ENCODE measurements at regions not wholly inside any gene's neighbourhood (a gene's known extent, or its start where the extent isn't known, plus 50 kb on each side); places are given as distances from the start of the nearest gene placed in this dataset.

- no peak for DNase-seq
These were observed 737.8 kb upstream of the NRSN1 start for GRCh38 chr6:23388086-23388783.

DNA sequence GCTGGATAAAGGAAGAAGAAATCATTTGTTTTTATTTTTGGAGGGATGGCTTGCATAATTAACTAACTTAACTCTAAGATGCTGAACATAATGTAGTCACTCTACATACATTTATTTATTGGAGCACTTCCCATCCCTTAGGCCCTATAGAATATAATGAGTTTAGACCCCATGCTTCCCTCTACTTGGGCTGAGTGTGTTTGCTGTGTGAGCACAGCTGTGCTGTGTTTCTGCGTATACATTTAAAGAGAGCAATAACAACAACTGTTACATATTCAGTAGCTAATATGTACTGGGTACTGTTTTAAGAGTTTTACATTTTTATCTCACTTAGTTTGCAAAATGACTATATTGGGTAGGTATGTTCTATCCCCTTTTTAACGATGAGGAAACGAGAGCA, 736.6 kb upstream of the NRSN1 start:
- no peak for DNase-seq

DNA sequence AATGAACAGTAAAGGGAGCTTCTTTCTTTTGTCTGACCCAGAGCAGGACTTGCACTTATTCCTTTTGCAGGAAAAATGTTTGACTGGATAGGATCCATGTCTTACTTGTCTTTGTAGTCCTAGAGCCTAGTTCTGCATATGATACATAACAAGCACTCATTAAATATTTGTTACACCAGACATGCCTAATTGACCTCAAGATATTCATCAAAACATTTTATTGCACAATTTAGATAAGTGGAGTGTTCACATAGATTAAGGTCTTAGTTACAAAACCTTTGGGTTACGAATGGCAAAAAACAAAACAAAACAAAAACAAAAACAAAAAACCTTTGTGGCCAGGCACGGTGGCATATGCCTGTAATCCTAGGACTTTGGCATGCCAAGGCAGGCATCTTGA, 735.8 kb upstream of the NRSN1 start:
- no peak for DNase-seq

- no peak for DNase-seq
These were observed 731.3 kb upstream of the NRSN1 start for GRCh38 chr6:23394681-23395080.

DNA sequence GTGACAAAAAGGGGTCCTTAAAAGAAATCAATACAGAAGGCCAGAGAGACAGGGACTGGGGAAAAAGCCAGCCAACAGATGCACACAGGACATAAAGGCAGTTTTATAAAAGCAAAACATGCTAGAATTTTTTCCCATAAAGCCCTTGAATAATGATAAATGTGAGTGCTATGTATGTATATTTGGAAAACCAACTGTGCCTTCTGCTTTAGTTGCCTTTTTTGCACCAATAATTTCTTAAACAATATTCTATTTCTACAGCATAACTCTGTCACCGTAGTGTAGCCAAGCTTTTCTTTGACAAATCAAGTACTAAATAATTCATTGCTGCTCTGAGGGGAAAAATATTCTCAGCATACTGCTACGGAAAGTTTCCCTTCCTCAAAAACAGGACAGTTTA, 730.6 kb upstream of the NRSN1 start:
- no peak for DNase-seq

DNA sequence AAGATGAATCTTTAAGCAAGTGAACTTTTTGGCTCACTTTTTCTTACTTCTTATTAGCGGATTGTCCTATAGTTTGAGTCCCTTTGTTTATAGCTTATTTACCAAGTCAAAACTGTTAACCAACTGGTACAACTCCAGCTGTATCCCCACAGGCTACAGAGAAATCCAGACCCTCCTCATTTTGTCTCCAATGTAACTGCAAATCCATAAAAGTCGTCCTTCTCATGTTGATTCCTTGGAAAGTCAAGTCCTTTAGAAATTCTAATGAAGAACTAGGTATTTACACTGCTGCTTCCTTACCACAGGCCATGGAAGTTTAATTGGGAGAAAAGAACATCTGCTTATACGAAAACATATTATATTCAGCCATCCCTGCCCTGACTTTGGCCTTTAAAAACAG, 729.1 kb upstream of the NRSN1 start:
- DNase-seq: no peak

DNA sequence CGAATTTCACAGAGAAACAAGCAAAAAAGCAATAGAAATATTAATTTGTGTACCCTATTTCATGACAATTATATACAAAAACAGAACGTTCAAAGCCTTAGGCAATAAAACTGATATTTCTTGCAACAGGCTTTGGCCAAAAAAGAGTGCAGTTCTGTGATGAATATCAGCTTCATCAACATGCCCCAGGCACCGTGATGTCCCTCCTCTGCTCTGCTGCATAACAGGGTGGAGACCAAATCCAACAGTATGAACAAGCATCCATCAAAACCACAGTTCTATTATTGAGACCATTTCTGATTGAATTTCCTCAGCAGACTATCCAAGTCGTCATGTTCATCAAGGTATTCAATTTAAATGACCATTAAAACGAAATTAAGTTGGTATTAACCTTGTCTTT, 722.6 kb upstream of the NRSN1 start:
- no peak for DNase-seq

DNA sequence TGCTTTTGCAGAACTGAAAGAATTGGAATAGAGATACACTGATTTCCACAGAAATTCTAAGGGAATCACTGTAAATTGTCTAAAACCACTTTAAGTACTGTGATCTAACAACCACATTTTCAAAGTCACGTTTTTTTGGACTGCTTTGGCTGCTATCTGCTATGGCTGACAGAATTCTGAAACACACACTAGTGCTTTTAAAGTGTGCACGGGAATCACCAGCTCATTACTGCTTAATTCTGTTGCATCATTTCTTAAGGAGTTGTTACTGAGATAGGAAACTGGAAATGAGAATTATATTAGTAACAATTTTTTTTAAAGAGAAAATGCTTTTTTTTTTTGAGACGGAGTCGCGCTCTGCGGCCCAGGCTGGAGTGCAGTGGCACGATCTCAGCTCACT, 716.5 kb upstream of the NRSN1 start:
- DNase-seq: no peak

DNA sequence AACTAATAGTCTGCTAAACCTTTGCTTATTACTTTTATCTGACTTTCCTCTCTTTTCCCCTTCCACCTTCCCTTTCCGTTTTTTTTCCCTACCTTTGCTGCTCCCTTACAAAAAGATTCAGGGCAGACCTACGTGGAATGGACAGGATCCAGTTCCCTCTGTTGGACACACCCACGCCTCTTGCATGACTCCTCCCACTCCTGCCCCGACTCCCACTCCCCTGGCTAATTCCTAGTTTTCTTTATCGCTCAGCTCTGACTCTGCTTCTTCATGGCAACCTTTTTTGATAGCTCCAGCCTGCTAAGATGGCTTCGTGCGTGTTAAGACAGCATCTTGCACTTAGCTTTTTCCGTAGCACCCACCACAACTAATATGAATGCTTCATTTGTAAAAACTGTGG, 715.6 kb upstream of the NRSN1 start:
- DNase-seq: no peak

GRCh38 chr6:23412770-23413169, 713.2 kb upstream of the NRSN1 start:
- DNase-seq: no peak

GRCh38 chr6:23413327-23414050, 712.5 kb upstream of the NRSN1 start:
- no peak for DNase-seq

GRCh38 chr6:23414051-23414445, 712.0 kb upstream of the NRSN1 start:
- no peak for DNase-seq

GRCh38 chr6:23414922-23415321, 711.1 kb upstream of the NRSN1 start:
- DNase-seq: no peak

DNA sequence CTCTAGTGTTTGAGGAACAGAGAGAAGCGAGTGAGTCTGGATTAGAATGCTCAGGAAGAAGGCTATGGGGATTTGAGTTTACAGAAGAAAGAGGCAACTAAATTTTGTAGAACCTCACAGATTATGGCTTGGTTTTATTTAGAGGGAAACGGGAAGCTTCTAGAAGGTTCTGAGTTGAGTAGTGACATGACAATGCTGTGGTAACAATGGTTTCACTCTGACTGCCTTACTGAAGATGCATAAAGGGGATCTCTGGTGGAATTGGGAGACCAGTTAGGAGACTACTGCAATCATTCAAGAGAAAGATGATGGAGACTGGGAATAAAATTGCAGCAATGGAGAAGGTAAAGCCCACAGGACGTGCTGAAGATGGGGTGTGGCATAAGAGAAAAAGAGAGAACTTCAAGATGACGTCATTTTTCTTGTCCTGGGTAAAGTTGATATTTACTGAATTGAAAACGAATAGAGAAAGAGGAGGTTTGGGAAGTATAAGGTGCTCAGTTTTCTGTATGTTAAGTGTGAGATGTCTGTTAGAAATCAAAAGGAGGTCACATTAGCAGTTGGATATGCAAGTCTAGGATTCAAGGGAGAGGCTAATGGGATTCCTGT, 710.1 kb upstream of the NRSN1 start:
- no peak for DNase-seq

- no peak for DNase-seq
These were observed 708.9 kb upstream of the NRSN1 start for GRCh38 chr6:23417133-23417532.

GRCh38 chr6:23418095-23418494, 707.9 kb upstream of the NRSN1 start:
- DNase-seq: no peak

DNA sequence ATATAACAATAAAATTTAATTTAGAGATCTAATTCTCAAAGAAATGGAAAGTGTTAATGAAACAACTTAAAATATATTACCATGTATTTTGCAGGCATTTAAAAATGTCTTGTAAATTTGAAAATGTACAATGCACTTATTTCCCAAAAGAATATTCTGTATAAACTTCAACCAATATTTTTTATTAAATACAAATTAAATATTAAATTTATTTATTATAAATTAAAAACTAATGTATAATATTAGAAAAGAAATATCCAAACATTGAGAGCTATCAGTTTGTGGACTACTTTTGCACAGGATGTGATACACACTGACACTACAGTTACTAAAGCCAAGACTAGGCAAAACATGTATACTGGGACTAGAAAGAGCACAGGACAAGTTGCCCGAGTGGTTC, 707.0 kb upstream of the NRSN1 start:
- DNase-seq: no peak

DNA sequence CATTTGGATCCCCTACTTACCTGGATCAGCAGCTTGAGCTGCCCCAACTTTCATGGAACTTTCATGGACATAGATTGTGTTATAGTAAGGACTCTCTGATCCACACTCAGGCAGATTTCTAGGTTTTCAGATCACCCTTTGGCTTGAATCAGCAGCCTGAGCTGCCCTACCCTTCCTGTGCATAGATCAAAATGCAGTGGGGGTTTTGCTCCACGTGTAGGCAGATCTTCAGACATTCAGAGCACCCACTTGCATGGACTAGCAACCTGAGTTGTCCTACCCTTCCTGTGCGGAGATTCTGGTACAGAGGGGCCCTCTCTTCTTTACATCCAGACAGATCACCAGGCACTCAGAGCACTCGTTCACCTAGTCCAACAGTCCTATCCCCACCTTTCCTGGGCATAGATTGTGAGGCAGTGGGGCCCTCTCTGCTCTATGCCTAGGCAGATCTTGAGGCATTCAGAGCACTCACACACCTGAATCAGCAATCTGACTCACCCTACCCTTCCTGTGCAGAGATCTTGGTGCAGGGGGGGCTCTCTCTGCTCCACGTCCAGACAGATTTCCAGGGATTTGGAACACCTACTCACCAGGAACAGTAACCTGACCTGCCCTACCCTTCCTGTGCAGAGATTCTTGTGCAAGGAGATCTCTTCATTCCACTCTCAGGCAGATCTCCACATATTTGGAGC, 705.2 kb upstream of the NRSN1 start:
- DNase-seq: no peak

DNA sequence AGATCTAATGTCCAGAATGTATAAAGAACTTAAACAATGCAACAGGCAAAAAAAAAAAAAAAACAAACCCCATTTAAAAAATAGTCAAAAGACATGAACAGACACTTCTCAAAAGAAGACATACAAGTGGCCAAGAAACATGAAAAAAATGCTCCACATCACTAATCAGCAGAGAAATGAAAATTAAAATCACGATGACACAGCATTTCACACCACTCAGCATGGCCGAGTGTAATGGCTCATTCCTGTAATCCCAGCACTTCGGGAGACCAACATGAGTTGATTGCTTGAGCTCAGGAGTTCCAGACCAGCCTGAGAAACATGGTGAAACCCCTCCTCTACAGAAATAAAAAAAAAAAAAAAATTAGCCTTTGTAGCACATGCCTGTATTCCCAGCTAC, 701.4 kb upstream of the NRSN1 start:
- DNase-seq: no peak

DNA sequence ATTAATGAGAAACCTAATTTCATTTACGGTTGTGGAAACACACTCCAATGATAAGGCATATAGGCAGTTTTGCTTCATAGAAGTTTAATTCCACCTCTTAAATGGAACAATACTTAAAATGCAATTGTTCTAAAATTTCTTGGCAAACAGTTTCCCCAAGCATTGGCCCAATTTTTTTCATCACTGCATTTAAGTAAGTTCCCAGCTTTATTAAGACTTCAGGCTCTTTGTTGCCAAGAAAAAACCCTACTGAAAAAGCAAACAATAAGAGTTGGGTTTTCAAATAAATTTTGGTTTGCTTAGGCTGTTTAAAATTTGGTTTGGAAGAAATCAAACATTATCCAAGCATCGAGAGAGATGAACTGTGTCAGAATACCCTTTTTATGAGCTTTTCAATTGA, 690.9 kb upstream of the NRSN1 start:
- DNase-seq: no peak

DNA sequence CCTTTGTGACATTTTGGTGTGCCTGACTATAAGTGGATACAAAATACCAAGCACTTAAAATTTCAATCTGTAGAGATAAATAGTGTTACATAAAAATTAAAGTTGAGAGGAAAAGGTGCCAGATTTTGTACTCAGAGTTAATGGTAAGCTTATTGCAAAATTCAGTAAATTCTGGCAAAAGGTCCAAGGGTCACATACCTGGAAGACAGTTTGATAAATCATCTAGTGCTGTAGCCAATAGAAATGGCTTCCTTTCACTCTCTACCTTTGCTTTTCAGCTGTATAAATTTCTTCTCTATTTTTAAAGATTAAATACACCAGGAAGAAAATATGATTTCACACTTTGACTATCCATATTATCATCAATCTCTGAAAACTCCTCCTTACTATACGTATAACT, 690.2 kb upstream of the NRSN1 start:
- DNase-seq: no peak

DNA sequence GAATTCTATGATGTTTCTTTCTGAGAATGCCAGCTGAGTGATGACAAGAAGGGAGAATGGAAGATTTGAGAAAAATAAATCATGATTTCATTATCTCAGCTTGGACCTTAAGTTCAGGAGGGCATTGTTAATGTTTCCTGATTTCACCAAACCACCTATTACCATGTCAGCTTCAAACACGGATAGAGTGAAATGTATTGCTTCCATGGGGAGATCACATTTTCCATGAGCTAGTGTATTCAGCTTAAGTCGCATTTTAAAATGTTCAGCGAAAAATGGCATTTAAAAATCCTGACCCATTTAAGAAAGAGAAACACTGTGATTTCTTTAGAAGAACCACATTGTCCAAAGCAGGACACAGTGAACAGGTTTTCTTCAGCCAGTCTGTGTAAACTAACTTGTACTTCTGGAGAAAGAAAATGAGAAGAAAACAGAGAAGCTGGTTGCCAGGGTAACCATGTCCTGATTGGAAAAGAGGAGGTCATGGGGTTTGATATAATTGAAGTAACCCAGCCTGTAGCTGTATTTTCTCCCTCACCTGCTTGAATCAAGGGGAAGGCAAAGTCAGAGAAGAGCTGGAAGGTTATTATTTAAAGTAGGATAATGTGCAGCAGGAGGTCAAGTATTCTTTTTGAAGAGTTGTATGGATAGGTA, 684.1 kb upstream of the NRSN1 start:
- DNase-seq: no peak

DNA sequence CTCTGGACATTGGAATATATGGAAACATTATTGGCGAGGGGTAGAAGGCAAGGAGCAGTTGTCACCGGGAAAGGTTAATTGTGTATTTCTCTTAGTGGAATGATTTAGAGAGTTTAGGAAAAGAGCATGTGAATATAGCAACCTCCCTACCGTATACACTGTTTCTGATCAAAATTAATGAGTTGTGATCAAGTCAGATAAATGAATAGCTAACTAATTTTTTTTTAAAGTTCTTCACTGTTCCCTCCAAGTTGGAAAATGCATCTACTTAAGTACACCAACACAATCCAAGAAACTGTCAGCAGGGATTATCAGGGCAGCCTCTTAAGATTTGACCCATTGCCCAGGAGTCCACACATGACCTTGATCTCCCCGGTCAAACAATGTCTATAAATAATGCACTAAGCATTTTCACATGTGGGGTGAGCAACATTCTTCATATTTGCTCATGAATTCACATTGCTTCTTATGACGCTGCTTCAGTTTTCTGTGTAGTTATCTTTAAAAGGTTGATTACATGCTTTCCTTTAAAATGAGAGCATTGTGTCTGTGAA, 680.8 kb upstream of the NRSN1 start:
- no peak for DNase-seq
